NB4 (cell line): ENCODE measurements at regions not wholly inside any gene's neighbourhood (a gene's known extent, or its start where the extent isn't known, plus 50 kb on each side); places are given as distances from the start of the nearest gene placed in this dataset.

Experiments used
- CTCF ChIP-seq: IDR thresholded peaks from one replicate; pipeline ENCODE4 v1.5.1; 2012; ENCODE audit warnings: low read depth, low read length
- MAX ChIP-seq: IDR thresholded peaks from 2 replicates; pipeline ENCODE4 v1.6.1; 2011; ENCODE audit warnings: low read depth, low read length
- MYC ChIP-seq: IDR thresholded peaks from 2 replicates; pipeline ENCODE4 v1.6.1; 2011; ENCODE audit warnings: low read depth, low read length
- POLR2A ChIP-seq: IDR thresholded peaks from 2 replicates; pipeline ENCODE4 v1.6.1; 2011; ENCODE audit warnings: mild to moderate bottlenecking; ENCODE audit not compliant: insufficient read length; ENCODE audit errors: extremely low read depth

- no peak for TF ChIP-seq CTCF
- TF ChIP-seq POLR2A: no peak
- TF ChIP-seq MAX: no peak
- TF ChIP-seq MYC: no peak
Observed at GRCh38 chr18:27656167-27656778, 471.2 kb upstream of the CHST9 start.
